Activated CD4-positive, alpha-beta T cell treated with anti-CD3 and anti-CD28 coated beads for 4 hours (primary cell): ENCODE measurements at regions not wholly inside any gene's neighbourhood (a gene's known extent, or its start where the extent isn't known, plus 50 kb on each side); places are given as distances from the start of the nearest gene placed in this dataset.
"Not testable (repeated sequence)": the region's sequence is repeated elsewhere in the genome, so short reads cannot be mapped to it uniquely, and the experiment has no call there.

Experiments
- DNase-seq, 2 donors: peaks; one replicate each; pipeline ENCODE4 v3.0.0-alpha.2; 2020

DNA sequence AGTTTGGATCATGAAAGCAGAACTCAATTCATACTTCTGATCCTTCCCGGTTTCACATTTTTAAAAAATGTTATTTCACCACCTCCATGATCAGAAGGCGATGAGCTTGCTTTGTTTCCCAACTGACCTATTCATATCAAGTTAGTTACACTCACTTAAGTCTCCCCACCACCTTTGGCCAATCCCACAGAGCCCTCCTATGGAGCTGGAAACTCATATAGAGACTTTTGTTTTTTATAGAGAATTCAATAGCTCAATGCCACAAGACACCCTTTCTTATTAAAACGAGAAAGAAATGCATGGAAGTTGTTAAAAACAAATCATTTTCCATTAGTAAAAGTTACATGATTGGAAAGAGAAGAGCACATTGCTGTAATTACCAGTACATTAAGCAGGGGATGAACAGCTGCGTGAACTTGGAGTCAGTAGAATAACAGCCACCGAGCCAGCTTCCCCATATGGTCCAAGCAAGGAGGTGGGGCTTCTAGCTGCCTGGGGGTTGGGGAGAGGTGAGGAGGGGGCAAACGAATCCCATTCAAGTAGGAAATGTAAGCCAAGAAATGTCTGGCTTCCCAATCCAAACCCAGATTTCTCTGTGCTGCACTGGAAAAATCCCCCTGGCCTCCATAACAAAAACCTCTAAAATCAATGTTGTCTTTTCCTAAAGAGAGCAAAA lies 614.5 kb downstream of the IRS1 start:
- no peak for DNase-seq

DNA sequence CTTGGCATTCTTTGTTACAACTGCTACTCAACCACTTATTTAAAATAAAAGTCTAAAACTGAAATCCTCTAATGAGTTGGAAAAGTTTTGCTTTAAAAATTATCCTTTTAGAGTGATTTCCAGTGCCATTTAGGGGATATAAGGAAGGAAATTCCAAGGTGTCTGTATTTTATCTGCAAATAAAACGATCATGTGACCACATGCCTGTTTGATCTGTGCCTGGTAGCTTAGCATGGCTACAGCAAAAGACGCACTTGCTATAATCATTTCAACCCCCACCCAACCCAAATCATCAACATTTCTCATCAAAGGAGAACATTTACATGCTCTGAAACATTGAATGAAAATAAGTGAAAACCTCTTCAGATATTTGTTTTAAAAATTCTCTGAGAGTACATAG lies 615.1 kb downstream of the IRS1 start:
- DNase-seq, result no peak

DNA sequence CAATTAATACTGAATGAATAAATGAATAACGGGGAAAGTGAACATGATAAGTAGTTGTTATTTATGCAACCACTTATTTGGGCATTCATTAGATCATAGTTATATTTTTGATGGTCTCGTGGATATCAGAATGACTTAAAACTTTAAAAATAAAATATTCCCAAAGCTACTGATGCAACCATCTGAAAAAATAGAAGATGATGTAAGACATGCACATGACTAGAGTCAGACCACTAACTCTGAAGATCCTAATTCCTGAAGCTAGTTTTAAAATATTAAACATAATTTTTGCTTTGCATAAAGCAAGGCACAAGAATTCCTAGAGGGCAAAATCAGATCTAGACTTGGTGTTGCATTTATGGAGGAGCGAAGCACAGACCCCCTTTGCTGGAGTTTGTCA lies 616.1 kb downstream of the IRS1 start:
- DNase-seq, result no peak

DNA sequence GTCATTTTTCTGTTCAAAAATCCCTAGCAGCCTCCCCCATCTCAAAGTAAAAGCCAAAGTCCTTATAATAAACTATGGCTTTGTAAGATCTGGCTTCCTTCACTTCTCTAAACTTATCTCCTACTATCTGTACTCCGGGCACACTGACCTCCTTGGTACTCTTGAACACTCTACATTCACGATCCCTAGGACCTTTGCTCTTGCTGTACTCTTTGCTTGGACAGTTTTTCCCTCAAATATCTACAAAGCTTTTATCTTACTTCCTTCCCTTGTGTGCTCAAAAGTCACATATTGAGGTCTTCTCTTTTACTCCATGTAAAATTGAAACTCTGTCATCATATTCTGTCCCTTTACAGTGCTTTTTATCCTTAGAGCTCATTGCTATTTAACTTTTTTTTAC lies 616.6 kb downstream of the IRS1 start:
- DNase-seq, result no peak

DNA sequence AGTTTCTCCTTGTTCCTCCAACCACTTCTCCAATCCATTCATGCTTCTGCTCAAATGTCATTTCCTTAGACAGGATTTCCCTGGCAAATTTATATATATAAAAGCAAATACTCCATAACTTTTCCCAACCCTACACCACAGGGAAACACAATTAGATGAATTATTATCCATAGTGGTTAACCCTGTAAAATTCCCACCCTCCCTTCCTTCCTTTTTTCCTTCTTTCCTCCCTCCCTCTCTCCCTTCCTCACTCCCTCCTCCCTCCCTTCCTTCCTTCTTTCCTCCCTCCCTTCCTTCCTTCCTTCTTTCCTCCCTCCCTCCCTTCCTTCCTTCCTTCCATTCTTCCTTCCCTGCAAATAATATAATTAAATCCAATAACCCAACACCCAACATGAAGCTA lies 617.7 kb downstream of the IRS1 start:
- DNase-seq, result no peak

DNA sequence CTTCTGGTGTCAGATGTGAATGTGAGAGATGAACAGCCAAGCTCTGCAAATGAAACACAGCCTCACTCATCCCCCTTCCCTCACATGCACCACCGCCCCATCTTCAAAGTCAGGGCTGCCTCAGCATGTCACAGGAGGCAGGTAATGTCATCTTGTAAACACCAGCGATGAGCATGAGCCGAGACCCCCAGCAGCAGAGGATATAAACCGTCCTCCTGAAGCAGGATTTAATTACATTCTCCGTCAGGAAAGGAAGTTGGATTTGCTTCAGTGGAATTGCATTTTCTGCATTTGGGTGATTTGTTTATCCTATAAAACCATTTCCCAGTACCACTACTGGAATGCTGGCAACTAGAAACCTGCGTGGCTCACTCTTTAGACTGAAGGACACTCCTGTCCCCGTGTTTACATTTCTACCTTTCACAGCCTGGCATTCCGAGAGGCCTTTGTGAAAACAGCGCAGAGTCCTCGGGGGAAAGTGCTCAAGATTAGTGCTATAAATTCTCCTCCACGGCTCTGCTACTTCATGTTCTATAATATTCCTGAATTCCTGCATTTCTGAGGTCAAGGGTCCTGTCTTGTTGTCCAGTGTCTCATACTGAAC lies 619.2 kb downstream of the IRS1 start:
- DNase-seq, result no peak

DNA sequence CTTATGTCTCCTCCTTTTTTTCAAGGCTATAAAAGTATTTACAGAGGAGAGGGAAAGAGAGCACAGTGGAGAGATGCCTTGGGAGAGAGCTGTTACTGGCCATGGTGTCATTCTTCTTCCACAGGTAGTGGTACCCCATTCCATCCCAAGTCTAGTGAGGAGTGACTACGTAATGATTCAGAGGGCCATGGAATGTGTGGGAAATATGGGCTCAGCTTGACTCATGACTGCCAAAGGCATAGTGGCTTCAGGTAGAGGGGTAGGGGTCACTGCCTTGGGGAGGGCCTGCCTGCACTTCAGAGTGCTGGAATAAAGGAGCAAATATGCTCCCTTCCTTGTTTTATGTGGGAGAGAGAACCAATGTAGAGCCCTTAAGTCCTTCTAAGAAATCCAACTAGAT lies 620.6 kb downstream of the IRS1 start:
- DNase-seq, result no peak

DNA sequence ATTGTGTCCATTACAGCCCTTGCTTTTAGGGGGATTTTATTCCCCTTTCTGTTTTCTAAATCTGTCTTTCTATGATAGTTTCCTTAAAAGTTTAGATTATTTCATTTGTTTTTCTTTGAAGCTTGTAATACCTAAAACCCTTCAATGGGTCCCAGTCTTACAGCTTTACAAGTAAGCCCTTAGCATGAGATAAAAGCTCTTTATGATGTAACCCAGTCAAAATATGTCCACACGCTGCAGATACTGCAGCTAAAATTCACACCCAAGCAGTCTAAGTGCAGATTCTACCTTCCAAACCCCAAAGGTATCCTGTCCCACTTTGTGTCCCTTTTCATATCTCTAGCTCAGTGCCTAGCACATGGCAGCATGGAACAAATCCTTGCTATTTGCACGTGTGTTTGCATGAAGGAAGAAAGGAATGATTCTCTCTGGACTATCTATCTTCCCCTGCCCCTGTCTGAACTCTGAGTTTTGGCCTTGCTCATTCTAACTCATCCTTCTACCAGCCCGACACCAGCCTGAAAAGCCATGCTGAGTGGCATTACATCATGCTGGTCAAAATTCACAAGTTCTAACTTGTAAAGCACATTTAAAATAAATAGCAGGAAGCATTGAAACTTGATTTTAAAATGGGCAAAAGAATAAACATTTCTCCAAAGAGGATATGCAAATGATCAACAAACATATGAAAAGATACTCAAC lies 623.2 kb downstream of the IRS1 start:
- no peak for DNase-seq

DNA sequence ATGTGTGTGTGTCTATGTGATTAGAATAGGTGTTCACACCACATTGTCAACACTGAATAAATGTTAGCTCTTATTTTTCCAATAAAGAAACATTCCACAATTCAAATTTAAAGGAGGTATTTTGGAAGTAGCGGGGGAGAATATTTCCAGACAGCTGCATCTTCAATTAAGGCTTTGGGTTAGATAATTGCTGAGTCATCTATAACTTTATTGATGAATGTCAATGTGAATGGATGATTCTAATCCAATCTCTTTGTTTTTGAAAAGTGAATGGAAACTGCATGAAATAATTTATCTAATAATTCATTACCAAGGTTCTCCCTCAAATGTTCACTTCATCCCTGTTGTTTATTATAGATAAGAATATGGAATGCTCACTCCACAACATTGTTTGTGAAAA lies 625.2 kb downstream of the IRS1 start:
- DNase-seq, result no peak

DNA sequence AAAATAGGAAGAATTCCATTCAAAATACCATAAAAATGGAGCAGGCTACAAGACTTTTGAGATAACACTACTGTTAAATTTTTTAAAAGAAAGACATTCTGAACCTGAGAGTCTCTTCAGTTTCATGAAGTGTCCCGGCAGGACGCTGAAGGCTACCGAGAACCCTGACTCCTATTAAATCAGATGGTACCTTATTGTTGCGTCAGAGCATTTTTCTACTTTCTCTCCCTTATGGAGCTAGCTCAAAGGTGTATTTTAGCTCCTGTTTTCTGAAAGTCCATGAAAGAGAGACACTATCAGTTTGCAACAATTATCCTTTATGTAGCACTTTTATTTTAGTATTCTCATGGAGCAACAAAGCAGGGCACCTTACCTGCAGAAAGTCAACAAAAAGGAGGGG lies 626.7 kb downstream of the IRS1 start:
- no peak for DNase-seq

DNA sequence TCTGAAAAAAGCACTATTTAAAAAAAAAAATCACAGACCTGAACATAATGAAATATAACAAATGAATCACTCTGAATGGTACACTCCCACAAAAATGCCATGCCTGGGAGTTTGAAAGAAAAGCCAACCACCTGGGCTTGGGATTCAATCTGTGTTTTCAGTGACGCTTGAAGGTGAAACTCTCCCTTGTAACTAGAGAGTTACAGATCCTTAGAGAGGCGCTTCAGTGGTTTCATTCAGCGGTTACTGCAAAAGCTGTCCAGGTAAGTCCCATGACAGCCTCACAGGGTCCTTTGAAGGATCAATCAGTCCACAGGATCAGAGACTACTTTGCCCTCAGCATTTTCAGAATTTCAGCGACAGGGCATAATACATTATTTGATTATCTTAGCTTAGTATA lies 627.3 kb downstream of the IRS1 start:
- no peak for DNase-seq

DNA sequence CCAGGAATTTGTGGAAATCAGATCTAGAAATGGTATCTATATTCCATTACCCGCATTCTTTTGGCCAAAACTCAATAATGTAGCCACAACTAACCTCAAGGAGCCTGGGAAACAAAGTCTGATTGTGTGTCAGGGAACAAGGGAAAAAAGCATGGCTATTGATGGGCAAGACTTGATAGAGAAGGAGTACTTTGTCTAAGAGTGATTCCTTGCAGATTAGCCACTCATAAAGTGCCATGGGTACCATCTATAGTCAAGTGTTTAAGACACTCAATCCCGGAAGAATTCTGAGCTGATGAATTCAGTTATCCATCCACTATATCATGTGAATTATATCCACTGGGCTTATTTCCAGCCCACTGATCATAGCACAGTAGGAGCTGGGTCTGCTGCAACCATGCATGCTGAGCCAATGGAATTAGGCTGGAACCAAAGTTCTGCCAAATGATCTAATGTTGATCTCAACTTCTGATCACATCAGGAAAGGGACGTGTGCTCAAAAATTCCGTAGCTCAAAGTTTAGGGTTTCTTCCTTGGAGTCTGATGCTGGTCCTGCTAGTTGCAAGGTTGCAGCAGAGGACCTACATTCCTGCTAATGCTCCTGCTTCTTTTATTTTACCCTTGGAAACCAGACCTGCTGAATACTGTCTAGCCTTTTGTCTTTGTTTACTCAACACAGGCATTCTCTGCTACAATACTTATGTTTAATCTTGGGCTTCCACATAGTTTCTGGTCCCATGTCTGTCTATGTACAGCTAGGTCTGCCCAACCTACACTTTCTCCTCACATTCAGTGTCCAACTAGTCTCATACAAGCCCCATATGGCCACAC lies 629.7 kb downstream of the IRS1 start:
- no peak for DNase-seq

DNA sequence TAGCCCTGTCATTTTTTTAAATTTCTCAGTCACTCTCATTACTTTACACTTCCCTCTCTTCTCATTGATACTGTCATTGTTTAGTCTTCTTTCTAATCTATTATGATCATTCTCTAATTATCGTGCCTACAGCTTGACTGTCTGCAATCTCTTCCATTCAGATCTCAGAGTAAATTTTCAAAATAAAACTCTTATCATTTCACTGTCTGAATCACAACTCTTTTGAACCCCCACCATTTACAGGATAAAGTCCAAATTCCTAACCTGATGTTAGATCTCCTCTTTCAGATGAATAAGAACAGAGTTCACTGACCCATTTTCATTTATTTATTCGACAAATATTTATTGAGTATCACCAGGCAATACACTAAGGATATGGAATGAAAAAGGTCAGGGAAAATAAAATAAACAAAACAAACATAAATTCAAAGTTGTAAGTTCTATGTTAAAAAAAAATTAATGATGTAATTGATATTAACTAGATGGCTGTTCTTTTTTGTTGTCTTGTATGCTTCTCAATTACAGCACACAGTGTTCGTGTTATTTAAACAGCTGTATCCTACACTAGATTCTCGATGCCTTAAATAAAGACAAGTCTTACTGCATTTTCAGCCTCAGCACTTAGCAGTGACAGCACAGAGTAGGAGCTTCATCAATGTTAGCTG lies 631.0 kb downstream of the IRS1 start:
- no peak for DNase-seq

DNA sequence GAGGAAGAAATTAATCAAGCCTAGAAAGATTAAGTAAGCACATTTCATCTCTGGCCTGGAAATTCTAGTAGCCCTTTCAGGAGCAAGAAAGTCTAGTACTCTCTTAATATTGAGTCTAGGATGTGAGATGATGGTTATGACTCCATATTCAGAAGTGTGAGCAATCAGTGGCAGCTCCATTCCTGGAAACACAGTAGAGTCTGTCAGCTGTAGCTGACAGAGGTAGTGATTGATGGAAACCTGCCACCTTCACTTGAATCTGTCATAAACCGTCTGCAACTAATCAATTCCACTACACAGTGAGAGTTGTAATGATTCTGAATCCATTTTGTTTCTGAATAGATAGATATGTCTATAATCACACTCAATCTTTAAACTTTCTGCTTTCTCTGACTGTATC lies 635.1 kb downstream of the IRS1 start:
- no peak for DNase-seq

DNA sequence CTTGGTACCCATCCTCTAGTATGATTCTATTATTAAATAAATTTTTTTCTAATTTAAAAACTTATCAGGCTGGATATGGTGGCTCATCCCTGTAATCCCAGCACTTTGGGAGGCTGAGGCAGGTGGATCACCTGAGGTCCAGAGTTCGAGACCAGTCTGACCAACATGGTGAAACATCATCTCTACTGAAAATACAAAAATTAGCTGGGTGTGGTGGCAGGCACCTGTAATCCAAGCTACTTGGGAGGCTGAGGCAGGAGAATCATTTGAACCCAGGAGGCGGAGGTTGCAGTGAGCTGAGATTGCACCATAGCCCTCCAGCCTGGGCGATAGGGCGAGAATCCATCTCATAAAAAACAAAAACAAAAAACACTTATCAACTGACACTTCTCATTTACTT lies 639.0 kb downstream of the IRS1 start:
- DNase-seq, result not testable (repeated sequence)

DNA sequence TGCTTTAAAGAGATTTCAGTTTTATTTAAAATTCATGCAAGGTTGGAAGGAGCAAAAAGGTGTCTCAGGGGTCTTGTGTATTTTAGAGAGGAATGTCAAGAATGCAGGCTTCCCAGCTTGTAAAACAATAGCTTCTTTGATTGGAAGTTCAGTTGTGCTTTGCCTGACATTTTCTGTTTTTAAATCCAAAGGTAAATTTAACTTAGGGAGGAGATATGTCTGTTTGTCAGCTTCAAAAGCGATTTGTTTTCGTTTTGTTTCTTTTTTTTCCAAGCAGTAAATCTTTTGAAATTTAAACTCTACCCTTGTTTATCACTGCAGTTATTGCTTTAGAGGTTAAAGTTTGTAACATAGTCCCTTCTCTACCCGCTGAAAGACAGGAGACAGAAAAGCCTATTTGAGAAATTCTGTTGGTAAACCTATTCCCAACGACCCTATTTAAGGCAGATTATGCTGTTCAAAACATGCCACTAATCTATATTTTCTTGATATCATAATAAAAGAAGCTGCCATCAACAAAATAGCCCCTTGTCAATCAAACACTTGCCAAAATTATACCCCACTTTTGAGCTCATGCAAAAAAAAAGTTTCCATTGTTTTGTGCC lies 639.6 kb downstream of the IRS1 start:
- no peak for DNase-seq

DNA sequence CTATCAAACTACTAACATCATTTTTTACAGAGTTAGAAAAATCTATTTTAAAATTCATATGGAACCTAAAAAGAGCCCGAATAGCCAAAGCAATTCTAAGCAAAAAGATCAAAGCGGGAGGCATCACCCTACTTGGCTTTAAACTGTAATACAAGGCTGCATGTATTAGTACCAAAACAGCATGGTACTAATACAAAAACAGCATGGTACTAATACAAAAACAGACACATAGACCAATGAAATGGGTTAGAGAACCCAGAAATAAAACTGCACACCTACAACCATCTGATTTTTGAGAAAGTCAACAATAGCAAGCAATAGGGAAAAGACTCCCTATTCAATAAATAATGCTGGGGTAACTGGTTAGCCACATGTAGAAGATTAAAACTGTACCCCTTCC lies 640.7 kb downstream of the IRS1 start:
- DNase-seq, result no peak

DNA sequence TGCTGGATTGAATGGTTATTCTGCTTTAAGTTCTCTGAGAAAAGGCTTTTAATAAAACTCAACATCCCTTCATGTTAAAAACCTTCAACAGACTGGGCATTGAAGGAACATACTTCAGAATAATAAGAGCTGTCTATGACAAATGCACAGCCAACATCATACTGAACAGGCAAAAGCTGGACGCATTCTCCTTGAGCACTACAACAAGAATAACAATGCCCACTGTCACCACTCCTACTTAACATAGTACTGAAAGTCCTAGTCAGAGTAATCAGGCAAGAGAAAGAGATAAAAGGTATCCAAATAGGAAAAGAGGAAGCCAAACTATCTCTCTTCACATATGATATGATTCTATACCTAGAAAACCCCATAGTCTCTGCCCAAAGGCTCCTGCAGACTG lies 641.4 kb downstream of the IRS1 start:
- DNase-seq, result no peak

DNA sequence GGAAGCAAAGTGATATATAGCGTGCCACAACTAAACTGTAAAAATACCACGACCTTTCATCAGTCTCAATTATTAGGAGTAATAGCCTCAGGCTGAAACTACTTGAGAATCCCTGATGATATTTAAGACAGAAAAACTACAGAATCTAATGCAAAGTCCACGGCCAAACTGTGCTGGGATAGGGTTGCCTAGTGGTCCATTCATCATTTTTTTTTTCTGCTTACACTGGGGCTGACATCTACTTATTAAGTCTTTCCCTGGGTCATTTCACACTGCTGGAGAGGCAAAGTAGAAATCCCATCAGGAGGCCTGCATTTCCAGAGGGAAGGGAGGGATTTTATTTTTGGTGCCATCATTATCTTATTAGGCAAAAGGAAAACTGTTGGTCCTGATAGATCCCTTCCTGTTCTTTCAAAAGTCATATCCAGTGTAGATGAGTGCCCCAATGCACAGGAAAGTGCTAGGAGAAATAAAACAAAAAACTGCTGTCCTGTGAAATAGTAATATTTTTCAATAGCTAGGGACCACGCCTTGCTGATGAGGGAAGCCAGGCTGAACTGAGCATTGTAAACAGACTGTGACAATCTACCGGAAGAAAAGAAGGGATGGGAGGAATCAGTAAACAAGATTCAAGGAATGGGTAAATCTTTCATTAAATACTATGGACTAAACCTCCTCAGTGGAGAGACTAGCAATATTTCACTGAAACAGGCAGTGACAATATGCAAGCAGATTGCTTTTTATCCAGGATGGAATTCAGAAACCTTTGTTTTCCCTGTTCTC lies 644.3 kb downstream of the IRS1 start:
- no peak for DNase-seq

DNA sequence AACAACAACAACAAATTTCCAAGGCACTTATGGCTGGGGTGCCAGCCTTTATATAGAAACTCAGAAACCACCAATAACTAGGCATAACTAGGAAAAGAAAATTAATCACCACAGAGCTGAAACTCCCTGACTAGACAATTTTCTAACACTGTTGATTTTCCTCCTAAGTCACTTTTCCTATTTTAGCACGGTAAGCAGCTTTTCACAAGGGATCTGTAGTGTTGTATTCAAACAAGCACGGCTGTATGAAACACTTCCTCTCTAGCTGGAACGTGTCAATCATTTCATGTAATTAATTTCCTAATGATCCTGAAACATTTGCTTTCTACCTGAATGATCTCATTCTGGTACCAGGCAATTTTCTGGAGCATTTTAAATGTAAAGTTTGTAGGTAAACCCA lies 645.0 kb downstream of the IRS1 start:
- no peak for DNase-seq

DNA sequence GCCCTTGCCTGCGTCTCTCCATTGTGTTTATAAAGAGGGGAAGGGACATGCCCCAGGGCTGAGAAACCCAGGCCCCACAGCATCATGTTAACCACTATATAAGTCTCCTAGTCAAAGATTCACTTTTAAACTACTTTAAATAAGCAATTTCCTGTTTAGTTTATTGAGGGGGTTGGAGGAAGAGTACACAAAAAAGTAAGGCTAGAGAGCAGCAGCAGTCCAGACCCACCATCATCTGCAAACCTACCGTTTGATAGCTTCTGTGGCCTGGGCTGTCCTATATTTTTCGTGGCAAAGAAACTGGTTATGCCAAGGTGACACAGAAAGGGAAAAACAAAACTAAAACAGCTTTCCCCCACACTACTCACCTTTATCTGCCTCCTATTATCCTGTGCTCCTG lies 646.1 kb downstream of the IRS1 start:
- DNase-seq, result no peak

DNA sequence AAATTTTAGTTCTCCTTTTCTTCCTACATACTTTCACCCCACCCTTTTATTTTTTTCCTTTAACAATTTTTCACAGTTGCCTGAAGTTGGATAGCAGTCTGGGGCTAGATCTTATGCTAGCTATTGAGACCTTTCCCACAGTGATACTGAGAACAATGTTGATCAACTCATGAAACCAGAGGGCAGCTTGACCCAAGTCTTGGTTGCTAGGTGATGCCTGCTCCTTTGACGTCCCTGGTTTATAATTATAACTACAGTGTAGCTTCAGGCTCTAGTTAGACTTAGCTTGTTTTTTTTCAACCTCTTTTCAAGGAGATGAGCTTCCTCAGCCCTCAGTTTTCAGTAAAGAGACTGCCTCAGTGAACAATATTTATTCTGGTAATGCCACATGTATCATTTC lies 648.5 kb downstream of the IRS1 start:
- DNase-seq, result no peak
